ENCODE measurements at regions not wholly inside any gene's neighbourhood (a gene's known extent, or its start where the extent isn't known, plus 50 kb on each side); places are given as distances from the start of the nearest gene placed in this dataset.
"Not testable (repeated sequence)": the region's sequence is repeated elsewhere in the genome, so short reads cannot be mapped to it uniquely, and the experiment has no call there.

DNA sequence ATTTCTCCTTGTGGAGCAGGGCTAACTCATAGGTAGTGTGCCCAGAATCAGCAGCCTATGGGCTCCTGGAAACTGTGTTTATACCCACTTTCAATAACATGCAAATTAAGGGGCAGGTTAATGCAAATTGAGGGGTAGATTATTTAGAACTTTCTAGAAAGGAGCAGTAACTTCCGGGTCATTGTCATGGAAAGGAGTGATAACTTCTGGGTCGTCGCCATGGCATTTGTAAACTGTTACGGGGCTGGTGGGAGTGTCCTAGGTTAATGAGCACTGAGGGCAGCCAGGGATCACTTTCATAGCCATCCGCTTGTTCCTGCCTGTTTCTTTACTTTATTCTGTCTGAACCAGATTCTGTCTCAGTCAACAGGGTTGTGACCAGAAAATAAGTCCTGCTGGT lies 143.3 kb upstream of the RFLNA start:
- H3K4me1 ChIP-seq, result no peaks in the 10 kb centered on the region
- TF ChIP-seq CTCF (IDR thresholded peaks at IDR 0.05), result no peak
- H3K36me3 ChIP-seq, result no peaks in the 10 kb centered on the region
- H3K9me3 ChIP-seq, result no peaks in the 10 kb centered on the region
- ATAC-seq (no peak), DNase-seq (no peak)
- no peak overlapping the region for H3K27ac ChIP-seq
- H3K27me3 ChIP-seq, result no peaks in the 10 kb centered on the region
- H3K4me3 ChIP-seq, result no peak overlapping the region
- intact Hi-C loops (cut with DNase I), result no loop called here

DNA sequence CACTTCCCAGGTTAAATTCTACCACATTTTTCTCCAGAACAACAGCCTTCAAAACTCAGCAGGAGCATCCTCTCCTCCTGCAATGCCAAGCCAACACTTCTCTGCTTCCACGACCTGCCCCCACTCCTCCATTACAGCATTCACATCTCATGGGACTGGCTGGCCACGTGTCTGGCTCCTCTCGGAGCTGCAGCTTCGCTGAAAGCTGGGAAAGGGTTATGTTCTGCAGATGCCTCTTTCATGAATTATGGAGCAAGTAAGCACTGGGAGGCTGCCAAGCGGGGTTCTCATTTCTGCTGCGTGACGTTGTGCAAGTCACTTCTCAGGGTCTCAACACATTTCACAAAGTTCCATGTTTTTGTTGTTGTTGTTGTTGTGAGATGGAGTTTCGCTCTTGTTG lies 142.2 kb upstream of the RFLNA start:
- TF ChIP-seq CTCF (IDR thresholded peaks at IDR 0.05), result no peak

DNA sequence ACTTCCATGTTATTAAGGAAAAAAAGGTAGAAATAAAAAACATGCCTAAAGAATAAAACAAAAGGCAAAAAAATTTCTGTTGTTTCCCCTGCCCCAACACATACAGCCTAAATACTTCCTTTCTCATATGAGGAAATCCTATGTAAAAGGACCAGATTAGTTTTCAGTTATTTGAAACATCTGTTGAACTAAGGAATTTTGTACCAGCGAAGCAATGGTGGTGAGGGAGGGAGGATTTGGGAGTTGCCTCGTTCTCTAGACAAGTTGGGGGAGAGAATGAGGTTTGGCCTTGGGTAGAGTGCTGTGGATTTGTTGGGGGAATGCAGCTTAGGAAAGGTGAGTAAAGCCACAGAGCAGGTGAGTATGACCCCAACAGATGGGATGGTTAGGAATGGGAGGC lies 141.5 kb upstream of the RFLNA start:
- H3K36me3 ChIP-seq, result no peaks in the 10 kb centered on the region
- no peak overlapping the region for H3K27ac ChIP-seq
- no peaks in the 10 kb centered on the region for H3K4me1 ChIP-seq
- no peaks in the 10 kb centered on the region for H3K27me3 ChIP-seq
- TF ChIP-seq CTCF (IDR thresholded peaks at IDR 0.05), result no peak
- DNase-seq, result no peak
- no peaks in the 10 kb centered on the region for H3K9me3 ChIP-seq
- intact Hi-C loops (cut with DNase I), result no loop called here
- no peak overlapping the region for H3K4me3 ChIP-seq
- no peak for ATAC-seq

More for the DNA sequence above, 142.2 kb upstream of the RFLNA start:
- Histone ChIP-seq H3K4me1 (no peaks in the 10 kb centered on the region), H3K27me3 (no peaks in the 10 kb centered on the region), H3K36me3 (no peaks in the 10 kb centered on the region), H3K27ac (no peak overlapping the region), H3K9me3 (no peaks in the 10 kb centered on the region), H3K4me3 (no peak overlapping the region)
- ATAC-seq, result no peak
- DNase-seq, result no peak
- intact Hi-C loops (cut with DNase I), result no loop called here

DNA sequence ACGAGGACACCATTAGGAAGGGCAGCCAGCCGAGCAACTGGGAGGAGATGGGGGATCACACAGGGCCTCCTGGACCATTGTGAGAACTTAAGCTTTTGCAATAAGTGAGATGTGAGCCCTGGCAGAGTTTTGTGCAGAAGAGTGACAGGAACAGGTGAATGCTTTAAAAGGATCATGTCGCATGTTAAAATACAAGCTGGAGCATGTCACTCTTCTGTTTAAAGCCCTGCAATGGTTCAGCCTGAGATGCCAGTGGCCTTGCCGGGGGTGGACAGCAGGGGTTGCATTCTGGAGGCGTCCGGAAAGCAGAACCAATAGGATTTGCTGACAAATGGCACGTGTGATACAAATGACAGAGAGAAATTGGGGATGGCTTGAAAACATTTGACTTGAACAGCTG lies 137.5 kb upstream of the RFLNA start:
- H3K4me1 ChIP-seq, result no peaks in the 10 kb centered on the region

GRCh38 chr12:124159655-124160054 lies 135.2 kb upstream of the RFLNA start:
- TF ChIP-seq CTCF (IDR thresholded peaks at IDR 0.05), result no peak
- intact Hi-C loops (cut with DNase I), result no loop called here
- Histone ChIP-seq H3K27me3 (no peaks in the 10 kb centered on the region), H3K36me3 (no peaks in the 10 kb centered on the region), H3K27ac (peak overlapping the region; percentile 53), H3K4me1 (no peaks in the 10 kb centered on the region), H3K4me3 (no peak overlapping the region), H3K9me3 (no peaks in the 10 kb centered on the region)
- ATAC-seq (no peak), DNase-seq (no peak)

More for the DNA sequence above, 137.5 kb upstream of the RFLNA start:
- Histone ChIP-seq H3K9me3 (no peaks in the 10 kb centered on the region), H3K4me3 (no peak overlapping the region), H3K27me3 (no peaks in the 10 kb centered on the region), H3K36me3 (no peaks in the 10 kb centered on the region), H3K27ac (no peak overlapping the region)
- intact Hi-C loops (cut with DNase I), result no loop called here
- ATAC-seq (no peak), DNase-seq (no peak)
- TF ChIP-seq CTCF (IDR thresholded peaks at IDR 0.05), result no peak

GRCh38 chr12:124160097-124160756 lies 134.7 kb upstream of the RFLNA start:
- TF ChIP-seq CTCF (IDR thresholded peaks at IDR 0.05), result no peak
- Histone ChIP-seq H3K9me3 (no peaks in the 10 kb centered on the region), H3K4me1 (no peaks in the 10 kb centered on the region), H3K27me3 (no peaks in the 10 kb centered on the region), H3K27ac (peak overlapping the region; percentile 53), H3K4me3 (no peak overlapping the region), H3K36me3 (no peaks in the 10 kb centered on the region)
- no peak for ATAC-seq
- no peak for DNase-seq
- intact Hi-C loops (cut with DNase I), result no loop called here

DNA sequence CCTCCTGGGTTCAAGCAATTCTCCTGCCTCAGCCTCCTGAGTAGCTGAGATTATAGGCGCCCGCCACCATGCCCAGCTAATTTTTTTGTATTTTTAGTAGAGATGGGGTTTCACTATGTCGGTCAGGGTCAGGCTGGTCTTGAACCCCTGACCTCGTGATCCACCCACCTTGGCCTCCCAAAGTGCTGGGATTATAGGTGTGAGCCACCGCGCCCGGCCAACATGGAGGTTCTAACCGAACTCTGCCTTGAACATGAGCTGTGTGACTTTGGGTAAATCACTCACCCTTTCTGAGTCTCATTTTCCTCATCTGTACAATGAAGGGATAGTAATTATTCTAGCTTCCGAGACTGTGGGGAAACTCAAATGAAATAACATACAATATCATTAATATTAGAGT lies 133.5 kb upstream of the RFLNA start:
- ATAC-seq, result not testable (repeated sequence)

More for the DNA sequence above, 133.5 kb upstream of the RFLNA start:
- H3K27ac ChIP-seq; DNase-seq; H3K27me3 ChIP-seq; H3K9me3 ChIP-seq; H3K4me3 ChIP-seq; H3K4me1 ChIP-seq; H3K36me3 ChIP-seq; intact Hi-C loops (cut with DNase I): not testable (repeated sequence)

All from upper lobe of right lung (tissue), 1 donor.